ENCODE measurements at regions not wholly inside any gene's neighbourhood (a gene's known extent, or its start where the extent isn't known, plus 50 kb on each side); places are given as distances from the start of the nearest gene placed in this dataset.

DNA sequence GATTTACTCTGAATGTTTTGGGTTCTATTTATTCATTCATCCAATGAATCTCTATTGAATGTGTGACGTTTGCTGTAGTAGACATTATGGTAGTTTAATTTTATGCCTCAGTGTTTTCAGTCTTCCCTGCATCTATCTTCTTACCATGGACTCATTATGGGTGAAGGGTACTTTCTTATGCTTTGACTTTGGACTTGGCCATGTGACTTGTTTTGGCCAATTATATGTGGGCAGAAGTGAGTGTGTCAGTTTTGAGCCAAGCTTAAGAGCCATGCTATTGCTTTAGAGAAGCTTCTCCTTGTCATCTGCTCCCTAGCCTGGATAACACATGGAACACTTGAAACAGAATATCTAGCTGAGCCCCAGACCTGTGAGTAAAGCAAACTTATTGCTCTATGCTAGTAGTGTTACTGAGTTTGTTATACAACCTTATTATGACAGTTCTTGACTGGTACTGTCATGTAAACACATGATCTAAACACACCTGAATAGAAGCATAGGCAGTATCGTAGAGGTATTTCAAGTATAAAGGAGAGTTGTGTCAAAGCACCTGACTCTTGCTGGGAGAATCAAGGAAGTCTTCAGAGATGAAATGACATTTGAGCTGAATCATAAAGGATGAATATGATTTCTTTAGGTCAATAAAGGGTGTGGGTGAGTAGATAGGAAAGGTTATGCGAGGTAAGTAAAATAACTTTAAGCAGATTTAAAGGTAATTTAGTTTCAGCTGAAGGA is 128.4 kb downstream of the NAA11 start:
- TF ChIP-seq POLR2A (IDR thresholded peaks at IDR 0.05) (no peak), POLR2AphosphoS5 (IDR thresholded peaks at IDR 0.05) (no peak)
- TF ChIP-seq, protein P1, sequence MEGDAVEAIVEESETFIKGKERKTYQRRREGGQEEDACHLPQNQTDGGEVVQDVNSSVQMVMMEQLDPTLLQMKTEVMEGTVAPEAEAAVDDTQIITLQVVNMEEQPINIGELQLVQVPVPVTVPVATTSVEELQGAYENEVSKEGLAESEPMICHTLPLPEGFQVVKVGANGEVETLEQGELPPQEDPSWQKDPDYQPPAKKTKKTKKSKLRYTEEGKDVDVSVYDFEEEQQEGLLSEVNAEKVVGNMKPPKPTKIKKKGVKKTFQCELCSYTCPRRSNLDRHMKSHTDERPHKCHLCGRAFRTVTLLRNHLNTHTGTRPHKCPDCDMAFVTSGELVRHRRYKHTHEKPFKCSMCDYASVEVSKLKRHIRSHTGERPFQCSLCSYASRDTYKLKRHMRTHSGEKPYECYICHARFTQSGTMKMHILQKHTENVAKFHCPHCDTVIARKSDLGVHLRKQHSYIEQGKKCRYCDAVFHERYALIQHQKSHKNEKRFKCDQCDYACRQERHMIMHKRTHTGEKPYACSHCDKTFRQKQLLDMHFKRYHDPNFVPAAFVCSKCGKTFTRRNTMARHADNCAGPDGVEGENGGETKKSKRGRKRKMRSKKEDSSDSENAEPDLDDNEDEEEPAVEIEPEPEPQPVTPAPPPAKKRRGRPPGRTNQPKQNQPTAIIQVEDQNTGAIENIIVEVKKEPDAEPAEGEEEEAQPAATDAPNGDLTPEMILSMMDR (IDR thresholded peaks at IDR 0.05) = no peak
